Esophagus squamous epithelium (tissue), 5 donors: ENCODE measurements at regions not wholly inside any gene's neighbourhood (a gene's known extent, or its start where the extent isn't known, plus 50 kb on each side); places are given as distances from the start of the nearest gene placed in this dataset.

Experiments
- DNase-seq: peaks from one replicate; lab custom pipeline; 2025; lab: John Stamatoyannopoulos, UW
- H3K27ac ChIP-seq, 4 donors: fragments of 200-600 bp; sonication (generic); one replicate each; pipeline ENCODE4 v1.5.1; 2016 to 2019; ENCODE audit warnings: mild to moderate bottlenecking in 1 of 4
- H3K27me3 ChIP-seq, 4 donors: fragments of 200-600 bp; sonication (generic); 1 replicate in 3 of 4; 2 replicates in 1 of 4; pipeline versions ENCODE4 v1.5.1 to v1.6.0; 2017 to 2021; ENCODE audit warnings: antibody characterized with exemption in 1 of 4
- H3K36me3 ChIP-seq, 3 donors: fragments of 200-600 bp; sonication (generic); one replicate each; pipeline ENCODE4 v1.5.1; 2016 to 2019
- H3K4me1 ChIP-seq, 3 donors: fragments of 200-600 bp; sonication (generic); one replicate each; pipeline ENCODE4 v1.5.1; 2017 to 2019
- H3K4me3 ChIP-seq, 4 donors: fragments of 200-600 bp; sonication (generic); 1 replicate in 3 of 4; 2 replicates in 1 of 4; pipeline ENCODE4 v1.5.1; 2016 to 2019; ENCODE audit warnings: mild to moderate bottlenecking in 2 of 4, moderate library complexity in 1 of 4
- H3K9me3 ChIP-seq, 3 donors: fragments of 200-600 bp; sonication (generic); one replicate each; pipeline ENCODE4 v1.5.1; 2016 to 2019
- CTCF ChIP-seq, 6 experiments: fragments of 450-650 bp in 4 of 6; fragments of 200-600 bp in 2 of 6; sonication (generic) in 2 of 6; IDR thresholded peaks; one replicate each; pipeline ENCODE4 v1.5.1; 2016 to 2019; ENCODE audit warnings: antibody characterized with exemption in 6 of 6, mild to moderate bottlenecking in 4 of 6, moderate library complexity in 4 of 6
- POLR2A ChIP-seq, 4 donors: fragments of 450-650 bp; IDR thresholded peaks; one replicate each; pipeline ENCODE4 v1.6.1; 2017; ENCODE audit warnings: antibody characterized with exemption in 4 of 4, mild to moderate bottlenecking in 4 of 4, moderate library complexity in 3 of 4
- WGBS, 2 donors: methylation state at CpG; one replicate each; pipeline ENCODE4 v1.1.5; 2018; 5-methylcytosine and 5-hydroxymethylcytosine counted together
- intact Hi-C: fragments of 100-400 bp; cut with DNase I; formaldehyde crosslinking; loops from one replicate; pipeline ENCODE4 v1.15.0; 2022
- donor health status: DM: yes; HTN: yes; CAD: no.

- WGBS, 2 donors = 88 to 93% methylated on average over 3 of the region's 3 CpGs
- DNase-seq = no peak
- Histone ChIP-seq H3K27ac (no peak overlapping the region), H3K27me3 (no peaks in the 10 kb centered on the region), H3K4me3 (no peak overlapping the region), H3K36me3 (no peaks in the 10 kb centered on the region), H3K4me1 (peaks cover 0 to 24% (median 3%) of the 10 kb centered on the region in 3 donors), H3K9me3 (no peaks in the 10 kb centered on the region)
- no peak for TF ChIP-seq CTCF (IDR thresholded peaks at IDR 0.05)
- TF ChIP-seq POLR2A (IDR thresholded peaks at IDR 0.05) = no peak
- intact Hi-C loops = no loop called here
Measured at GRCh38 chr1:219273088-219273686, 99.5 kb downstream of the LYPLAL1 start.

- no peaks in the 10 kb centered on the region for H3K9me3 ChIP-seq
- no peak for DNase-seq
- H3K4me1 ChIP-seq = peaks cover 0 to 17% (median 3%) of the 10 kb centered on the region in 3 donors
- no peaks in the 10 kb centered on the region for H3K36me3 ChIP-seq
- 53 to 58% methylated on average over 5 of the region's 5 CpGs for WGBS, 2 donors
- no peak for TF ChIP-seq POLR2A (IDR thresholded peaks at IDR 0.05)
- no peak for TF ChIP-seq CTCF (IDR thresholded peaks at IDR 0.05)
- intact Hi-C loops = no loop called here
- H3K4me3 ChIP-seq = no peak overlapping the region
- no peaks in the 10 kb centered on the region for H3K27me3 ChIP-seq
- H3K27ac ChIP-seq = no peak overlapping the region
Measured at GRCh38 chr1:219271818-219272535, 98.3 kb downstream of the LYPLAL1 start.

- Histone ChIP-seq H3K4me3 (no peak overlapping the region), H3K27ac (no peak overlapping the region), H3K9me3 (no peaks in the 10 kb centered on the region), H3K4me1 (peaks cover 0 to 17% (median 3%) of the 10 kb centered on the region in 3 donors), H3K27me3 (no peaks in the 10 kb centered on the region), H3K36me3 (no peaks in the 10 kb centered on the region)
- TF ChIP-seq POLR2A (IDR thresholded peaks at IDR 0.05) (no peak), CTCF (IDR thresholded peaks at IDR 0.05) (no peak)
- DNase-seq = no peak
- intact Hi-C loops = no loop called here
Measured at GRCh38 chr1:219269171-219269570, 95.5 kb downstream of the LYPLAL1 start.

GRCh38 chr1:219266524-219266923 is 92.8 kb downstream of the LYPLAL1 start:
- H3K27me3 ChIP-seq = no peaks in the 10 kb centered on the region
- intact Hi-C loops = no loop called here
- TF ChIP-seq CTCF (IDR thresholded peaks at IDR 0.05) (no peak), POLR2A (IDR thresholded peaks at IDR 0.05) (no peak)
- H3K27ac ChIP-seq = no peak overlapping the region
- H3K9me3 ChIP-seq = no peaks in the 10 kb centered on the region
- DNase-seq = no peak
- 80 to 83% methylated on average over 2 of the region's 2 CpGs for WGBS, 2 donors
- H3K4me3 ChIP-seq = no peak overlapping the region
- peaks cover 0 to 6% (median 1%) of the 10 kb centered on the region in 3 donors for H3K4me1 ChIP-seq
- no peaks in the 10 kb centered on the region for H3K36me3 ChIP-seq

- TF ChIP-seq POLR2A (IDR thresholded peaks at IDR 0.05) (no peak), CTCF (IDR thresholded peaks at IDR 0.05) (no peak)
- WGBS, 2 donors = 74 to 84% methylated on average over 2 of the region's 2 CpGs
- no peaks in the 10 kb centered on the region for H3K4me1 ChIP-seq
- H3K27ac ChIP-seq = no peak overlapping the region
- no peak for DNase-seq
- no peaks in the 10 kb centered on the region for H3K9me3 ChIP-seq
- no peaks in the 10 kb centered on the region for H3K36me3 ChIP-seq
- intact Hi-C loops = no loop called here
- H3K27me3 ChIP-seq = no peaks in the 10 kb centered on the region
- H3K4me3 ChIP-seq = no peak overlapping the region
Measured at GRCh38 chr1:219265026-219265515, 91.4 kb downstream of the LYPLAL1 start.
